H1 (cell line): ENCODE measurements at regions not wholly inside any gene's neighbourhood (a gene's known extent, or its start where the extent isn't known, plus 50 kb on each side); places are given as distances from the start of the nearest gene placed in this dataset.

ENCODE experiments used
- CTCF ChIA-PET: fragments of 300-600 bp; sonication (Branson Sonifier 250); formaldehyde crosslinking; loops from one replicate; lab custom pipeline; 2021; ENCODE audit not compliant: partially characterized antibody; lab: Charles Lee
- POLR2A ChIA-PET: fragments of 300-600 bp; sonication (Branson Sonifier 250); formaldehyde crosslinking; loops from one replicate; lab custom pipeline; 2021; ENCODE audit warnings: inconsistent platforms; ENCODE audit not compliant: partially characterized antibody; lab: Charles Lee
- DNase-seq, 2 experiments: peaks; one replicate each; pipeline versions ENCODE4 v3.0.0 to v3.0.0-alpha.2; 2010 to 2022; ENCODE audit warnings: low spot score in 2 of 2, low read depth in 1 of 2, mixed read lengths in 1 of 2
- FAIRE-seq: peaks from 2 replicates; lab custom pipeline; 2011; peaks lifted over from hg19 to GRCh38; lab: Jason Lieb, UNC
- H2AFZ ChIP-seq: 2 replicates; pipeline ENCODE4 v1.8.1; 2012; ENCODE audit warnings: low read length, inconsistent platforms
- H2AK5ac ChIP-seq: 2 replicates; pipeline ENCODE4 v1.6.1; 2013; ENCODE audit warnings: low read depth, low read length
- H2BK120ac ChIP-seq: replicated peaks from 2 replicates; pipeline ENCODE3; 2013; ENCODE audit warnings: low read depth, low read length, inconsistent platforms
- H2BK12ac ChIP-seq: 2 replicates; pipeline ENCODE4 v1.6.1; 2013; ENCODE audit warnings: low read depth, low read length
- H2BK15ac ChIP-seq: 2 replicates; pipeline ENCODE4 v1.6.1; 2013; ENCODE audit warnings: low read length
- H2BK20ac ChIP-seq: 2 replicates; pipeline ENCODE4 v1.6.1; 2013; ENCODE audit warnings: low read length
- H2BK5ac ChIP-seq: 2 replicates; pipeline ENCODE4 v1.6.1; 2013; ENCODE audit warnings: low read depth, low read length
- H3K14ac ChIP-seq: 2 replicates; pipeline ENCODE4 v1.6.1; 2013; ENCODE audit warnings: inconsistent platforms; ENCODE audit not compliant: insufficient read length
- H3K18ac ChIP-seq: 2 replicates; pipeline ENCODE4 v1.6.1; 2013; ENCODE audit warnings: low read length; ENCODE audit errors: extremely low read depth
- H3K23ac ChIP-seq: 2 replicates; pipeline ENCODE4 v1.6.1; 2013; ENCODE audit warnings: inconsistent platforms; ENCODE audit not compliant: insufficient read length
- H3K23me2 ChIP-seq: 2 replicates; pipeline ENCODE4 v1.6.1; 2013; ENCODE audit warnings: low read depth, low read length
- H3K27ac ChIP-seq: 2 replicates; pipeline ENCODE4 v1.6.1; 2011; ENCODE audit warnings: low read depth, low read length, inconsistent platforms
- H3K27me3 ChIP-seq, 4 experiments: replicated peaks in 1 of 4; 1 replicate in 1 of 4; 2 replicates in 3 of 4; pipeline versions ENCODE4 v1.6.1 to v1.8.1; 2011 to 2013; ENCODE audit warnings: low read length in 3 of 4, mild to moderate bottlenecking in 3 of 4, inconsistent platforms in 2 of 4, mixed read lengths in 2 of 4, moderate library complexity in 1 of 4; ENCODE audit not compliant: control insufficient read depth in 3 of 4, insufficient read depth in 3 of 4; ENCODE audit errors: extremely low read depth in 1 of 4
- H3K36me3 ChIP-seq, 4 experiments: 2 replicates each; pipeline versions ENCODE4 v1.6.1 to v1.8.1; 2011 to 2013; ENCODE audit warnings: mild to moderate bottlenecking in 4 of 4, low read length in 3 of 4, moderate library complexity in 2 of 4, control low read depth in 1 of 4, inconsistent platforms in 1 of 4; ENCODE audit not compliant: insufficient read depth in 4 of 4, control insufficient read depth in 2 of 4
- H3K4ac ChIP-seq: replicated peaks from 2 replicates; pipeline ENCODE3; 2013; ENCODE audit warnings: low read length, low read depth, mixed read lengths, inconsistent platforms; ENCODE audit not compliant: insufficient read length
- H3K4me1 ChIP-seq, 4 experiments: replicated peaks in 1 of 4; 1 replicate in 1 of 4; 2 replicates in 3 of 4; pipeline versions ENCODE4 v1.6.1 to v1.8.1; 2011 to 2013; ENCODE audit warnings: low read length in 3 of 4, inconsistent platforms in 2 of 4, mixed read lengths in 1 of 4; ENCODE audit not compliant: insufficient read depth in 4 of 4, control insufficient read depth in 3 of 4
- H3K4me2 ChIP-seq, 2 experiments: 2 replicates each; pipeline versions ENCODE4 v1.6.1 to v1.8.1; 2011 to 2013; ENCODE audit warnings: low read depth in 2 of 2, low read length in 2 of 2, control low read depth in 1 of 2, inconsistent platforms in 1 of 2, mild to moderate bottlenecking in 1 of 2; ENCODE audit not compliant: insufficient read depth in 1 of 2
- H3K4me3 ChIP-seq, 4 experiments: fragments of 200-600, 300-600 bp in 1 of 4; sonication (generic), shearing (Covaris generic), sonication (Bioruptor Twin) in 1 of 4; 2 replicates each; pipeline versions ENCODE4 v1.5.1 to v1.8.1; 2011 to 2016; ENCODE audit warnings: low read length in 4 of 4, low read depth in 3 of 4, control low read depth in 2 of 4, inconsistent platforms in 2 of 4, mild to moderate bottlenecking in 2 of 4, mixed read lengths in 1 of 4, moderate library complexity in 1 of 4; ENCODE audit not compliant: insufficient read depth in 2 of 4; ENCODE audit errors: extremely low read depth in 1 of 4
- H3K56ac ChIP-seq: replicated peaks from 2 replicates; pipeline ENCODE3; 2013; ENCODE audit warnings: low read depth, mild to moderate bottlenecking, mixed read lengths, low read length, inconsistent platforms; ENCODE audit not compliant: insufficient read length
- H3K79me1 ChIP-seq: 2 replicates; pipeline ENCODE4 v1.6.1; 2013; ENCODE audit warnings: low read depth, low read length, control low read depth
- H3K79me2 ChIP-seq, 2 experiments: 2 replicates each; pipeline versions ENCODE4 v1.6.1 to v1.8.1; 2012 to 2013; ENCODE audit warnings: low read length in 2 of 2, mild to moderate bottlenecking in 2 of 2, inconsistent platforms in 1 of 2; ENCODE audit not compliant: insufficient read depth in 2 of 2, control insufficient read depth in 1 of 2
- H3K9ac ChIP-seq, 4 experiments: replicated peaks in 1 of 4; 1 replicate in 1 of 4; 2 replicates in 3 of 4; pipeline versions ENCODE4 v1.6.1 to v1.8.1; 2011 to 2013; ENCODE audit warnings: low read depth in 3 of 4, low read length in 3 of 4, control low read depth in 2 of 4, mild to moderate bottlenecking in 2 of 4, moderate library complexity in 2 of 4, inconsistent platforms in 1 of 4; ENCODE audit errors: extremely low read depth in 1 of 4
- H3K9me3 ChIP-seq, 2 experiments: 2 replicates each; pipeline versions ENCODE4 v1.6.1 to v1.8.1; 2012 to 2013; ENCODE audit warnings: mild to moderate bottlenecking in 2 of 2, moderate library complexity in 2 of 2, control low read depth in 1 of 2, inconsistent platforms in 1 of 2, low read depth in 1 of 2, low read length in 1 of 2, mixed read lengths in 1 of 2; ENCODE audit not compliant: insufficient read depth in 2 of 2
- H4K20me1 ChIP-seq, 2 experiments: replicated peaks in 1 of 2; 2 replicates each; pipeline versions ENCODE3 to v1.8.1; 2011 to 2013; ENCODE audit warnings: inconsistent platforms in 2 of 2, low read length in 2 of 2, mild to moderate bottlenecking in 1 of 2; ENCODE audit not compliant: insufficient read depth in 2 of 2, control insufficient read depth in 1 of 2
- H4K5ac ChIP-seq: 2 replicates; pipeline ENCODE4 v1.6.1; 2013; ENCODE audit warnings: low read length, low read depth, mixed read lengths, inconsistent platforms; ENCODE audit not compliant: insufficient read length
- H4K8ac ChIP-seq: 2 replicates; pipeline ENCODE4 v1.8.0; 2013; ENCODE audit warnings: mild to moderate bottlenecking, moderate library complexity, low read length, inconsistent platforms; ENCODE audit not compliant: insufficient read depth; ENCODE audit errors: extremely low read depth
- H4K91ac ChIP-seq: replicated peaks from 2 replicates; pipeline ENCODE3; 2013; ENCODE audit warnings: low read length, mixed read lengths, inconsistent platforms; ENCODE audit not compliant: insufficient read length
- EP300 ChIP-seq, 2 experiments: IDR thresholded peaks; 1 replicate in 1 of 2; 2 replicates in 1 of 2; pipeline ENCODE4 v1.6.1; 2011 to 2012; ENCODE audit warnings: low read depth in 2 of 2, low read length in 2 of 2, mild to moderate bottlenecking in 2 of 2, borderline replicate concordance in 1 of 2, inconsistent platforms in 1 of 2, moderate library complexity in 1 of 2
- FOSL1 ChIP-seq: IDR thresholded peaks from 2 replicates; pipeline ENCODE4 v1.6.1; 2011; ENCODE audit warnings: mild to moderate bottlenecking, low read depth, low read length, moderate library complexity; ENCODE audit not compliant: insufficient read depth
- KDM4A ChIP-seq: IDR thresholded peaks from one replicate; pipeline ENCODE4 v1.7.1; 2012; ENCODE audit warnings: low read depth, mild to moderate bottlenecking, moderate library complexity, low read length, inconsistent platforms; ENCODE audit not compliant: severe bottlenecking
- NRF1 ChIP-seq: IDR thresholded peaks from 2 replicates; pipeline ENCODE4 v1.6.1; 2011; ENCODE audit warnings: mild to moderate bottlenecking, low read depth, low read length, improper control_type of control experiment
- RXRA ChIP-seq: IDR thresholded peaks from 2 replicates; pipeline ENCODE4 v1.6.1; 2011; ENCODE audit warnings: low read depth, mild to moderate bottlenecking, low read length, moderate library complexity; ENCODE audit not compliant: insufficient read depth
- TF ChIP-seq, protein P1 (sequence below), 3 experiments: IDR thresholded peaks; 1 replicate in 2 of 3; 2 replicates in 1 of 3; pipeline versions ENCODE4 v1.5.1 to v1.6.1; 2011; ENCODE audit warnings: low read length in 3 of 3, mild to moderate bottlenecking in 3 of 3, inconsistent platforms in 2 of 3, low read depth in 1 of 3, moderate library complexity in 1 of 3; ENCODE audit not compliant: insufficient read depth in 1 of 3; ENCODE audit errors: control extremely low read depth in 1 of 3

DNA sequence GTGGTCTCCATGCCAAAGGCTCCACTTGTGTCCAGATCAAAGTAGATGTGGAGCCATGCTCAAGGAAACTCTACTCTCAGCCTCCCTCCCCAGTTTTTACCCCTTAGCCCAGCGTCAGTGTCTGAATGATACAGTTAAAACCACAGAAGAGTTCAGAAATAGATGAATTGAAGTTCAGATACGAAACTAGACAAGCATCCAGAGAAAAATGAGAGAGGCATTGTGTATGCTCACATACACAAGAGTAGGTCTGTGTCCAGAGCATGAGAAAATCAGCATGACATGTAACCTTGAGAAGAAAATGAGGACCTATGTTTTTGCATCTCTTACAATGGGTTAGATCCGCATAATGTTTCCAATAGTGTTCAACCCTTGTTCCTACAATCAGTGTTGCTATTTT lies 612.8 kb upstream of the PKDCC start (continued):
- TF ChIP-seq RXRA, result no peak

DNA sequence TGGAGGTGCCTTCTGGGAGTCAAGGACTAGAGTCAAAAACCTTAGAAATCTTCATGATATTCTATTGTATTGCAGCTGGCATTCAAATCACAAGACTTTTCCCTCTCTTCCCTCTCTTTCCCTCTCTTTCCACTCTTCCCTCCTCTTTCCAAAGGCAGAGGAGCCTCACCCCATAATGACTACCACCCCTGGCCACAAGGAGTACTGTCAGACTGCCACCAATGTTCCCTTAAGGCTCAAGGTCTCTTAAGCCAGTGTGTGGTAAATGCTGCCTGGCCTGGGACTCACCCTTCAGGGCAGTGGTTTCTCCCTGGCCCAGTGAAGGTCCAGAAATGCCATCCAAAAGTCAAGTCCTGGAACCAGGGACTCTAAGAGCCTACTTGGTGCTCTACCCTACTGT lies 605.9 kb upstream of the PKDCC start:
- no peak overlapping the region for H4K5ac ChIP-seq
- no peak overlapping the region for H2AK5ac ChIP-seq
- DNase-seq, result no peak
- H3K23me2 ChIP-seq, result no peaks in the 10 kb centered on the region
- H3K4me1 ChIP-seq, result no peaks in the 10 kb centered on the region
- no peak overlapping the region for H3K4me2 ChIP-seq
- no peak overlapping the region for H3K18ac ChIP-seq
- no peak overlapping the region for H3K23ac ChIP-seq
- TF ChIP-seq NRF1 (no peak), KDM4A (no peak), RXRA (no peak), EP300 (IDR thresholded peaks at IDR 0.05; ENCODE audit: borderline replicate concordance in 1 of 2, low read depth in 2 of 2, low read length in 2 of 2) (no peak), FOSL1 (no peak)
- TF ChIP-seq, protein P1, sequence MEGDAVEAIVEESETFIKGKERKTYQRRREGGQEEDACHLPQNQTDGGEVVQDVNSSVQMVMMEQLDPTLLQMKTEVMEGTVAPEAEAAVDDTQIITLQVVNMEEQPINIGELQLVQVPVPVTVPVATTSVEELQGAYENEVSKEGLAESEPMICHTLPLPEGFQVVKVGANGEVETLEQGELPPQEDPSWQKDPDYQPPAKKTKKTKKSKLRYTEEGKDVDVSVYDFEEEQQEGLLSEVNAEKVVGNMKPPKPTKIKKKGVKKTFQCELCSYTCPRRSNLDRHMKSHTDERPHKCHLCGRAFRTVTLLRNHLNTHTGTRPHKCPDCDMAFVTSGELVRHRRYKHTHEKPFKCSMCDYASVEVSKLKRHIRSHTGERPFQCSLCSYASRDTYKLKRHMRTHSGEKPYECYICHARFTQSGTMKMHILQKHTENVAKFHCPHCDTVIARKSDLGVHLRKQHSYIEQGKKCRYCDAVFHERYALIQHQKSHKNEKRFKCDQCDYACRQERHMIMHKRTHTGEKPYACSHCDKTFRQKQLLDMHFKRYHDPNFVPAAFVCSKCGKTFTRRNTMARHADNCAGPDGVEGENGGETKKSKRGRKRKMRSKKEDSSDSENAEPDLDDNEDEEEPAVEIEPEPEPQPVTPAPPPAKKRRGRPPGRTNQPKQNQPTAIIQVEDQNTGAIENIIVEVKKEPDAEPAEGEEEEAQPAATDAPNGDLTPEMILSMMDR (IDR thresholded peaks at IDR 0.05; ENCODE audit: control extremely low read depth in 1 of 3, insufficient read depth in 1 of 3, low read depth in 1 of 3, low read length in 3 of 3), result peak in 1 of 3 experiments; percentile 16; a peak in 1 of 4 replicates
- H3K14ac ChIP-seq, result no peak overlapping the region
- no peak overlapping the region for H3K9ac ChIP-seq
- H3K27me3 ChIP-seq, result no peaks in the 10 kb centered on the region
- no peak overlapping the region for H3K27ac ChIP-seq
- H4K20me1 ChIP-seq, result no peaks in the 10 kb centered on the region
- H3K9me3 ChIP-seq, result no peaks in the 10 kb centered on the region
- H3K79me2 ChIP-seq, result no peaks in the 10 kb centered on the region
- ChIA-PET CTCF (interaction anchor here (1.4 to 4.5 kb wide), 3 partner anchors 11 to 257 kb away, joined by 5 to 26 read pairs (median 12); no protein-coding TSS in a partner anchor), POLR2A (no interaction called here)
- no peak overlapping the region for H2BK120ac ChIP-seq
- H2BK12ac ChIP-seq, result no peak overlapping the region
- no peak overlapping the region for H2BK20ac ChIP-seq
- no peak for FAIRE-seq
- H2BK15ac ChIP-seq, result no peak overlapping the region
- no peak overlapping the region for H4K91ac ChIP-seq
- H3K79me1 ChIP-seq, result no peaks in the 10 kb centered on the region
- H3K4me3 ChIP-seq, result no peak overlapping the region
- no peak overlapping the region for H4K8ac ChIP-seq
- H3K36me3 ChIP-seq, result no peaks in the 10 kb centered on the region
- no peak overlapping the region for H3K56ac ChIP-seq
- H3K4ac ChIP-seq, result no peak overlapping the region
- no peak overlapping the region for H2BK5ac ChIP-seq
- no peak overlapping the region for H2AFZ ChIP-seq
